ENCODE measurements at regions not wholly inside any gene's neighbourhood (a gene's known extent, or its start where the extent isn't known, plus 50 kb on each side); places are given as distances from the start of the nearest gene placed in this dataset.

- H3K4me3 ChIP-seq (ENCODE audit: low read length in 2 of 2), result no peak overlapping the region
- H3K4me2 ChIP-seq (ENCODE audit: insufficient read depth, low read length, poor library complexity, severe bottlenecking), result no peak overlapping the region
- no peak overlapping the region for H2BK15ac ChIP-seq (ENCODE audit: low read length)
- DNase-seq (ENCODE audit: low spot score), result no peak
- no peak overlapping the region for H2BK12ac ChIP-seq (ENCODE audit: low read length)
- H3K4ac ChIP-seq (ENCODE audit: low read length), result no peak overlapping the region
- H2BK5ac ChIP-seq (ENCODE audit: low read length), result no peak overlapping the region
- no peak overlapping the region for H4K8ac ChIP-seq (ENCODE audit: low read depth, low read length)
- no peaks in the 10 kb centered on the region for H3K9me3 ChIP-seq (replicated peaks in 1 of 2; ENCODE audit: control insufficient read depth in 2 of 2, insufficient read depth in 1 of 2, low read depth in 1 of 2, low read length in 2 of 2)
- H3K18ac ChIP-seq (ENCODE audit: low read length), result no peak overlapping the region
- no peak overlapping the region for H3K27ac ChIP-seq (replicated peaks; ENCODE audit: low read length)
- H2AK5ac ChIP-seq (ENCODE audit: low read depth, low read length), result no peak overlapping the region
- no peak overlapping the region for H4K91ac ChIP-seq (ENCODE audit: low read depth, low read length, poor library complexity)
- WGBS, 2 donors (ENCODE audit: extremely low coverage in 2 of 2, insufficient read length in 2 of 2, insufficient replicate concordance in 1 of 2), result no CpG with 5 or more reads among the region's 3 CpGs
- H3K27me3 ChIP-seq (ENCODE audit: control insufficient read depth in 3 of 3, insufficient read depth in 3 of 3, low read depth in 1 of 3, low read length in 3 of 3), result no peaks in the 10 kb centered on the region
- no peaks in the 10 kb centered on the region for H3K36me3 ChIP-seq (replicated peaks in 1 of 2; ENCODE audit: control insufficient read depth in 2 of 2, insufficient read depth in 2 of 2, low read length in 2 of 2)
- H3K9ac ChIP-seq (ENCODE audit: low read depth, low read length, poor library complexity), result no peak overlapping the region
- no peak overlapping the region for H3K23ac ChIP-seq (ENCODE audit: low read depth, low read length, poor library complexity)
- no peak overlapping the region for H2BK120ac ChIP-seq (ENCODE audit: low read depth, low read length)
- no peaks in the 10 kb centered on the region for H3K79me1 ChIP-seq (ENCODE audit: low read depth, low read length)
- H3K4me1 ChIP-seq (ENCODE audit: control insufficient read depth in 2 of 2, insufficient read depth in 1 of 2, low read depth in 1 of 2, low read length in 2 of 2), result peaks cover 7 to 14% of the 10 kb centered on the region in 2 donors
- H2AFZ ChIP-seq (ENCODE audit: low read length), result no peak overlapping the region
- no peak overlapping the region for H3K14ac ChIP-seq (ENCODE audit: low read length)
Measured at GRCh38 chr12:123046431-123046830, 66.0 kb downstream of the ARL6IP4 start.

GRCh38 chr12:123045678-123046077 lies 65.2 kb downstream of the ARL6IP4 start:
- no peak overlapping the region for H3K27ac ChIP-seq (replicated peaks; ENCODE audit: low read length)
- no peaks in the 10 kb centered on the region for H3K36me3 ChIP-seq (replicated peaks in 1 of 2; ENCODE audit: control insufficient read depth in 2 of 2, insufficient read depth in 2 of 2, low read length in 2 of 2)
- H3K4me3 ChIP-seq (ENCODE audit: low read length in 2 of 2), result no peak overlapping the region
- H3K4ac ChIP-seq (ENCODE audit: low read length), result no peak overlapping the region
- WGBS, 2 donors (ENCODE audit: extremely low coverage in 2 of 2, insufficient read length in 2 of 2, insufficient replicate concordance in 1 of 2), result no CpG with 5 or more reads among the region's 7 CpGs
- H3K9me3 ChIP-seq (replicated peaks in 1 of 2; ENCODE audit: control insufficient read depth in 2 of 2, insufficient read depth in 1 of 2, low read depth in 1 of 2, low read length in 2 of 2), result no peaks in the 10 kb centered on the region
- peak overlapping the region; percentile 59 for H3K23ac ChIP-seq (ENCODE audit: low read depth, low read length, poor library complexity)
- H2BK12ac ChIP-seq (ENCODE audit: low read length), result no peak overlapping the region
- H3K79me1 ChIP-seq (ENCODE audit: low read depth, low read length), result no peaks in the 10 kb centered on the region
- H2AFZ ChIP-seq (ENCODE audit: low read length), result no peak overlapping the region
- H2AK5ac ChIP-seq (ENCODE audit: low read depth, low read length), result peak overlapping the region; percentile 54
- DNase-seq (ENCODE audit: low spot score), result no peak
- H4K91ac ChIP-seq (ENCODE audit: low read depth, low read length, poor library complexity), result no peak overlapping the region
- no peaks in the 10 kb centered on the region for H3K27me3 ChIP-seq (ENCODE audit: control insufficient read depth in 3 of 3, insufficient read depth in 3 of 3, low read depth in 1 of 3, low read length in 3 of 3)
- no peak overlapping the region for H3K4me2 ChIP-seq (ENCODE audit: insufficient read depth, low read length, poor library complexity, severe bottlenecking)
- no peak overlapping the region for H2BK5ac ChIP-seq (ENCODE audit: low read length)
- H3K9ac ChIP-seq (ENCODE audit: low read depth, low read length, poor library complexity), result no peak overlapping the region
- H2BK120ac ChIP-seq (ENCODE audit: low read depth, low read length), result no peak overlapping the region
- peak overlapping the region; percentile 73 for H2BK15ac ChIP-seq (ENCODE audit: low read length)
- peaks cover 7 to 10% of the 10 kb centered on the region in 2 donors for H3K4me1 ChIP-seq (ENCODE audit: control insufficient read depth in 2 of 2, insufficient read depth in 1 of 2, low read depth in 1 of 2, low read length in 2 of 2)
- H3K14ac ChIP-seq (ENCODE audit: low read length), result no peak overlapping the region
- H4K8ac ChIP-seq (ENCODE audit: low read depth, low read length), result no peak overlapping the region
- no peak overlapping the region for H3K18ac ChIP-seq (ENCODE audit: low read length)

GRCh38 chr12:123044351-123044750 lies 63.9 kb downstream of the ARL6IP4 start:
- Histone ChIP-seq H3K14ac (ENCODE audit: low read length) (no peak overlapping the region), H3K79me1 (ENCODE audit: low read depth, low read length) (no peaks in the 10 kb centered on the region), H2BK120ac (ENCODE audit: low read depth, low read length) (no peak overlapping the region), H4K8ac (ENCODE audit: low read depth, low read length) (no peak overlapping the region), H2BK15ac (ENCODE audit: low read length) (no peak overlapping the region), H3K9me3 (replicated peaks in 1 of 2; ENCODE audit: control insufficient read depth in 2 of 2, insufficient read depth in 1 of 2, low read depth in 1 of 2, low read length in 2 of 2) (no peaks in the 10 kb centered on the region), H3K27me3 (ENCODE audit: control insufficient read depth in 3 of 3, insufficient read depth in 3 of 3, low read depth in 1 of 3, low read length in 3 of 3) (no peaks in the 10 kb centered on the region), H3K18ac (ENCODE audit: low read length) (no peak overlapping the region), H3K27ac (replicated peaks; ENCODE audit: low read length) (no peak overlapping the region), H2BK12ac (ENCODE audit: low read length) (no peak overlapping the region), H2AK5ac (ENCODE audit: low read depth, low read length) (peak overlapping the region; percentile 47), H3K4me2 (ENCODE audit: insufficient read depth, low read length, poor library complexity, severe bottlenecking) (no peak overlapping the region), H3K9ac (ENCODE audit: low read depth, low read length, poor library complexity) (no peak overlapping the region), H2BK5ac (ENCODE audit: low read length) (no peak overlapping the region), H3K36me3 (replicated peaks in 1 of 2; ENCODE audit: control insufficient read depth in 2 of 2, insufficient read depth in 2 of 2, low read length in 2 of 2) (no peaks in the 10 kb centered on the region), H3K4me3 (ENCODE audit: low read length in 2 of 2) (no peak overlapping the region), H2AFZ (ENCODE audit: low read length) (no peak overlapping the region), H3K4me1 (ENCODE audit: control insufficient read depth in 2 of 2, insufficient read depth in 1 of 2, low read depth in 1 of 2, low read length in 2 of 2) (peaks cover 2 to 7% of the 10 kb centered on the region in 2 donors), H3K4ac (ENCODE audit: low read length) (no peak overlapping the region), H3K23ac (ENCODE audit: low read depth, low read length, poor library complexity) (no peak overlapping the region), H4K91ac (ENCODE audit: low read depth, low read length, poor library complexity) (no peak overlapping the region)
- no peak for DNase-seq (ENCODE audit: low spot score)
- no CpG with 5 or more reads among the region's 1 CpG for WGBS, 2 donors (ENCODE audit: extremely low coverage in 2 of 2, insufficient read length in 2 of 2, insufficient replicate concordance in 1 of 2)

GRCh38 chr12:123043536-123044001 lies 63.1 kb downstream of the ARL6IP4 start:
- H3K9me3 ChIP-seq (replicated peaks in 1 of 2; ENCODE audit: control insufficient read depth in 2 of 2, insufficient read depth in 1 of 2, low read depth in 1 of 2, low read length in 2 of 2), result no peaks in the 10 kb centered on the region
- peak overlapping the region; percentile 20 for H3K18ac ChIP-seq (ENCODE audit: low read length)
- no peak overlapping the region for H3K4ac ChIP-seq (ENCODE audit: low read length)
- H4K91ac ChIP-seq (ENCODE audit: low read depth, low read length, poor library complexity), result no peak overlapping the region
- H3K4me2 ChIP-seq (ENCODE audit: insufficient read depth, low read length, poor library complexity, severe bottlenecking), result no peak overlapping the region
- peak overlapping the region; percentile 38 for H2BK15ac ChIP-seq (ENCODE audit: low read length)
- no peak overlapping the region for H2BK120ac ChIP-seq (ENCODE audit: low read depth, low read length)
- H3K27me3 ChIP-seq (ENCODE audit: control insufficient read depth in 3 of 3, insufficient read depth in 3 of 3, low read depth in 1 of 3, low read length in 3 of 3), result no peaks in the 10 kb centered on the region
- peak; percentile 41 for DNase-seq (ENCODE audit: low spot score)
- peaks cover 2 to 7% of the 10 kb centered on the region in 2 donors for H3K4me1 ChIP-seq (ENCODE audit: control insufficient read depth in 2 of 2, insufficient read depth in 1 of 2, low read depth in 1 of 2, low read length in 2 of 2)
- no peak overlapping the region for H3K9ac ChIP-seq (ENCODE audit: low read depth, low read length, poor library complexity)
- H4K8ac ChIP-seq (ENCODE audit: low read depth, low read length), result no peak overlapping the region
- H2BK12ac ChIP-seq (ENCODE audit: low read length), result no peak overlapping the region
- H2AFZ ChIP-seq (ENCODE audit: low read length), result no peak overlapping the region
- H2BK5ac ChIP-seq (ENCODE audit: low read length), result no peak overlapping the region
- no peak overlapping the region for H3K4me3 ChIP-seq (ENCODE audit: low read length in 2 of 2)
- no peak overlapping the region for H3K23ac ChIP-seq (ENCODE audit: low read depth, low read length, poor library complexity)
- no peak overlapping the region for H3K27ac ChIP-seq (replicated peaks; ENCODE audit: low read length)
- no peaks in the 10 kb centered on the region for H3K36me3 ChIP-seq (replicated peaks in 1 of 2; ENCODE audit: control insufficient read depth in 2 of 2, insufficient read depth in 2 of 2, low read length in 2 of 2)
- H2AK5ac ChIP-seq (ENCODE audit: low read depth, low read length), result peak overlapping the region; percentile 47
- no peaks in the 10 kb centered on the region for H3K79me1 ChIP-seq (ENCODE audit: low read depth, low read length)
- no CpG with 5 or more reads among the region's 7 CpGs for WGBS, 2 donors (ENCODE audit: extremely low coverage in 2 of 2, insufficient read length in 2 of 2, insufficient replicate concordance in 1 of 2)
- H3K14ac ChIP-seq (ENCODE audit: low read length), result no peak overlapping the region

All from neuronal stem cell (in vitro differentiated cells).